SK-N-SH treated with all-trans-retinoic acid at 6 μM for 48 hours (cell line): ENCODE measurements at regions not wholly inside any gene's neighbourhood (a gene's known extent, or its start where the extent isn't known, plus 50 kb on each side); places are given as distances from the start of the nearest gene placed in this dataset.

Experiments used
- GLIS3 ChIP-seq: fragments of 250-450 bp; sonication (Bioruptor Pico); IDR thresholded peaks from 2 replicates; pipeline ENCODE4 v1.5.0; 2020; ENCODE audit warnings: mild to moderate bottlenecking, moderate library complexity
- PATZ1 ChIP-seq: fragments of 250-450 bp; sonication (Bioruptor Pico); IDR thresholded peaks from 2 replicates; pipeline ENCODE4 v1.8.0; 2020; ENCODE audit warnings: mild to moderate bottlenecking, moderate library complexity, borderline replicate concordance
- PPARA ChIP-seq: fragments of 250-450 bp; sonication (Bioruptor Pico); IDR thresholded peaks from 2 replicates; pipeline ENCODE4 v1.5.0; 2020; ENCODE audit warnings: mild to moderate bottlenecking, borderline replicate concordance
- ZFP3 ChIP-seq: fragments of 250-450 bp; sonication (Bioruptor Pico); IDR thresholded peaks from 2 replicates; pipeline ENCODE4 v1.5.0; 2020; ENCODE audit warnings: mild to moderate bottlenecking, moderate library complexity

- TF ChIP-seq GLIS3 (CRISPR knock-in tag), result no peak
- TF ChIP-seq PPARA, result no peak
- no peak for TF ChIP-seq PATZ1 (CRISPR knock-in tag)
- no peak for TF ChIP-seq ZFP3 (CRISPR knock-in tag)
These were observed 252.6 kb upstream of the CFAP20DC start for GRCh38 chr3:59302442-59302841.
